ENCODE measurements at regions not wholly inside any gene's neighbourhood (a gene's known extent, or its start where the extent isn't known, plus 50 kb on each side); places are given as distances from the start of the nearest gene placed in this dataset.

- no peak overlapping the region for H3K9ac ChIP-seq (ENCODE audit: low read length)
- H3K4me1 ChIP-seq (ENCODE audit: control insufficient read depth, insufficient read depth, low read length) = no peaks in the 10 kb centered on the region
- DNase-seq (ENCODE audit: low read depth) = no peak
- no peak overlapping the region for H3K4me3 ChIP-seq (ENCODE audit: low read length)
- no peaks in the 10 kb centered on the region for H3K9me3 ChIP-seq (ENCODE audit: control insufficient read depth, low read length)
- no peaks in the 10 kb centered on the region for H3K27me3 ChIP-seq (replicated peaks; ENCODE audit: control insufficient read depth, insufficient read depth, low read length)
- no peaks in the 10 kb centered on the region for H3K36me3 ChIP-seq (ENCODE audit: control insufficient read depth, insufficient read depth, low read length, severe bottlenecking)
These were observed 104.4 kb upstream of the CCDC54 start for GRCh38 chr3:107272885-107273284.

- no peaks in the 10 kb centered on the region for H3K27me3 ChIP-seq (replicated peaks; ENCODE audit: control insufficient read depth, insufficient read depth, low read length)
- no peak overlapping the region for H3K4me3 ChIP-seq (ENCODE audit: low read length)
- no peak for DNase-seq (ENCODE audit: low read depth)
- no peak overlapping the region for H3K9ac ChIP-seq (ENCODE audit: low read length)
- no peaks in the 10 kb centered on the region for H3K4me1 ChIP-seq (ENCODE audit: control insufficient read depth, insufficient read depth, low read length)
- no peaks in the 10 kb centered on the region for H3K36me3 ChIP-seq (ENCODE audit: control insufficient read depth, insufficient read depth, low read length, severe bottlenecking)
- no peaks in the 10 kb centered on the region for H3K9me3 ChIP-seq (ENCODE audit: control insufficient read depth, low read length)
These were observed 103.5 kb upstream of the CCDC54 start for GRCh38 chr3:107273771-107274170.

GRCh38 chr3:107275511-107275910 is 101.7 kb upstream of the CCDC54 start:
- no peak overlapping the region for H3K4me3 ChIP-seq (ENCODE audit: low read length)
- no peaks in the 10 kb centered on the region for H3K4me1 ChIP-seq (ENCODE audit: control insufficient read depth, insufficient read depth, low read length)
- H3K36me3 ChIP-seq (ENCODE audit: control insufficient read depth, insufficient read depth, low read length, severe bottlenecking) = no peaks in the 10 kb centered on the region
- DNase-seq (ENCODE audit: low read depth) = no peak
- H3K27me3 ChIP-seq (replicated peaks; ENCODE audit: control insufficient read depth, insufficient read depth, low read length) = no peaks in the 10 kb centered on the region
- no peak overlapping the region for H3K9ac ChIP-seq (ENCODE audit: low read length)
- no peaks in the 10 kb centered on the region for H3K9me3 ChIP-seq (ENCODE audit: control insufficient read depth, low read length)

- Histone ChIP-seq H3K4me1 (ENCODE audit: control insufficient read depth, insufficient read depth, low read length) (peaks cover 7% of the 10 kb centered on the region), H3K9ac (ENCODE audit: low read length) (no peak overlapping the region), H3K4me3 (ENCODE audit: low read length) (no peak overlapping the region), H3K27me3 (replicated peaks; ENCODE audit: control insufficient read depth, insufficient read depth, low read length) (no peaks in the 10 kb centered on the region), H3K36me3 (ENCODE audit: control insufficient read depth, insufficient read depth, low read length, severe bottlenecking) (no peaks in the 10 kb centered on the region), H3K9me3 (ENCODE audit: control insufficient read depth, low read length) (no peaks in the 10 kb centered on the region)
- no peak for DNase-seq (ENCODE audit: low read depth)
These were observed 93.3 kb upstream of the CCDC54 start for GRCh38 chr3:107283948-107284347.

GRCh38 chr3:107284612-107285011 is 92.6 kb upstream of the CCDC54 start:
- H3K4me1 ChIP-seq (ENCODE audit: control insufficient read depth, insufficient read depth, low read length) = peaks cover 7% of the 10 kb centered on the region
- H3K27me3 ChIP-seq (replicated peaks; ENCODE audit: control insufficient read depth, insufficient read depth, low read length) = no peaks in the 10 kb centered on the region
- H3K9ac ChIP-seq (ENCODE audit: low read length) = no peak overlapping the region
- no peaks in the 10 kb centered on the region for H3K36me3 ChIP-seq (ENCODE audit: control insufficient read depth, insufficient read depth, low read length, severe bottlenecking)
- peak; percentile 54 for DNase-seq (ENCODE audit: low read depth)
- no peak overlapping the region for H3K4me3 ChIP-seq (ENCODE audit: low read length)
- no peaks in the 10 kb centered on the region for H3K9me3 ChIP-seq (ENCODE audit: control insufficient read depth, low read length)

- Histone ChIP-seq H3K9me3 (ENCODE audit: control insufficient read depth, low read length) (no peaks in the 10 kb centered on the region), H3K27me3 (replicated peaks; ENCODE audit: control insufficient read depth, insufficient read depth, low read length) (no peaks in the 10 kb centered on the region), H3K4me3 (ENCODE audit: low read length) (no peak overlapping the region), H3K9ac (ENCODE audit: low read length) (no peak overlapping the region), H3K4me1 (ENCODE audit: control insufficient read depth, insufficient read depth, low read length) (peaks cover 7% of the 10 kb centered on the region), H3K36me3 (ENCODE audit: control insufficient read depth, insufficient read depth, low read length, severe bottlenecking) (no peaks in the 10 kb centered on the region)
- peak; percentile 48 for DNase-seq (ENCODE audit: low read depth)
These were observed 92.0 kb upstream of the CCDC54 start for GRCh38 chr3:107285197-107285596.

GRCh38 chr3:107289354-107289753 is 87.9 kb upstream of the CCDC54 start:
- DNase-seq (ENCODE audit: low read depth) = no peak
- Histone ChIP-seq H3K9me3 (ENCODE audit: control insufficient read depth, low read length) (peaks cover 6% of the 10 kb centered on the region), H3K36me3 (ENCODE audit: control insufficient read depth, insufficient read depth, low read length, severe bottlenecking) (no peaks in the 10 kb centered on the region), H3K27me3 (replicated peaks; ENCODE audit: control insufficient read depth, insufficient read depth, low read length) (no peaks in the 10 kb centered on the region), H3K4me1 (ENCODE audit: control insufficient read depth, insufficient read depth, low read length) (peaks cover 7% of the 10 kb centered on the region), H3K9ac (ENCODE audit: low read length) (no peak overlapping the region), H3K4me3 (ENCODE audit: low read length) (no peak overlapping the region)

- H3K4me1 ChIP-seq (ENCODE audit: control insufficient read depth, insufficient read depth, low read length) = no peaks in the 10 kb centered on the region
- peaks cover 18% of the 10 kb centered on the region for H3K9me3 ChIP-seq (ENCODE audit: control insufficient read depth, low read length)
- no peak overlapping the region for H3K9ac ChIP-seq (ENCODE audit: low read length)
- no peaks in the 10 kb centered on the region for H3K27me3 ChIP-seq (replicated peaks; ENCODE audit: control insufficient read depth, insufficient read depth, low read length)
- no peak overlapping the region for H3K4me3 ChIP-seq (ENCODE audit: low read length)
- no peak for DNase-seq (ENCODE audit: low read depth)
- H3K36me3 ChIP-seq (ENCODE audit: control insufficient read depth, insufficient read depth, low read length, severe bottlenecking) = no peaks in the 10 kb centered on the region
These were observed 83.1 kb upstream of the CCDC54 start for GRCh38 chr3:107294117-107294516.

- Histone ChIP-seq H3K9me3 (ENCODE audit: control insufficient read depth, low read length) (peaks cover 18% of the 10 kb centered on the region), H3K27me3 (replicated peaks; ENCODE audit: control insufficient read depth, insufficient read depth, low read length) (no peaks in the 10 kb centered on the region), H3K9ac (ENCODE audit: low read length) (no peak overlapping the region), H3K36me3 (ENCODE audit: control insufficient read depth, insufficient read depth, low read length, severe bottlenecking) (no peaks in the 10 kb centered on the region), H3K4me1 (ENCODE audit: control insufficient read depth, insufficient read depth, low read length) (no peaks in the 10 kb centered on the region), H3K4me3 (ENCODE audit: low read length) (no peak overlapping the region)
- DNase-seq (ENCODE audit: low read depth) = no peak
These were observed 79.6 kb upstream of the CCDC54 start for GRCh38 chr3:107297597-107297996.

GRCh38 chr3:107307205-107307604 is 70.0 kb upstream of the CCDC54 start:
- no peak for DNase-seq (ENCODE audit: low read depth)
- no peaks in the 10 kb centered on the region for H3K27me3 ChIP-seq (replicated peaks; ENCODE audit: control insufficient read depth, insufficient read depth, low read length)
- no peak overlapping the region for H3K4me3 ChIP-seq (ENCODE audit: low read length)
- H3K9me3 ChIP-seq (ENCODE audit: control insufficient read depth, low read length) = no peaks in the 10 kb centered on the region
- no peaks in the 10 kb centered on the region for H3K4me1 ChIP-seq (ENCODE audit: control insufficient read depth, insufficient read depth, low read length)
- no peaks in the 10 kb centered on the region for H3K36me3 ChIP-seq (ENCODE audit: control insufficient read depth, insufficient read depth, low read length, severe bottlenecking)
- H3K9ac ChIP-seq (ENCODE audit: low read length) = no peak overlapping the region

- DNase-seq (ENCODE audit: low read depth) = no peak
- Histone ChIP-seq H3K4me1 (ENCODE audit: control insufficient read depth, insufficient read depth, low read length) (no peaks in the 10 kb centered on the region), H3K4me3 (ENCODE audit: low read length) (no peak overlapping the region), H3K36me3 (ENCODE audit: control insufficient read depth, insufficient read depth, low read length, severe bottlenecking) (no peaks in the 10 kb centered on the region), H3K9ac (ENCODE audit: low read length) (no peak overlapping the region), H3K27me3 (replicated peaks; ENCODE audit: control insufficient read depth, insufficient read depth, low read length) (no peaks in the 10 kb centered on the region), H3K9me3 (ENCODE audit: control insufficient read depth, low read length) (no peaks in the 10 kb centered on the region)
These were observed 68.5 kb upstream of the CCDC54 start for GRCh38 chr3:107308716-107309115.

GRCh38 chr3:107309312-107309711 is 67.9 kb upstream of the CCDC54 start:
- H3K9me3 ChIP-seq (ENCODE audit: control insufficient read depth, low read length) = no peaks in the 10 kb centered on the region
- H3K4me1 ChIP-seq (ENCODE audit: control insufficient read depth, insufficient read depth, low read length) = no peaks in the 10 kb centered on the region
- H3K27me3 ChIP-seq (replicated peaks; ENCODE audit: control insufficient read depth, insufficient read depth, low read length) = no peaks in the 10 kb centered on the region
- no peaks in the 10 kb centered on the region for H3K36me3 ChIP-seq (ENCODE audit: control insufficient read depth, insufficient read depth, low read length, severe bottlenecking)
- no peak overlapping the region for H3K9ac ChIP-seq (ENCODE audit: low read length)
- H3K4me3 ChIP-seq (ENCODE audit: low read length) = no peak overlapping the region
- no peak for DNase-seq (ENCODE audit: low read depth)
